ENCODE measurements at regions not wholly inside any gene's neighbourhood (a gene's known extent, or its start where the extent isn't known, plus 50 kb on each side); places are given as distances from the start of the nearest gene placed in this dataset.

- Histone ChIP-seq H3K36me3 (ENCODE audit: insufficient read depth, low read depth, low read length) (no peaks in the 10 kb centered on the region), H3K27ac (ENCODE audit: low read length) (no peak overlapping the region), H3K9me3 (ENCODE audit: insufficient read depth, low read depth, low read length) (no peaks in the 10 kb centered on the region), H3K27me3 (ENCODE audit: insufficient read depth, low read length) (no peaks in the 10 kb centered on the region), H3K4me1 (ENCODE audit: insufficient read depth, low read length) (no peaks in the 10 kb centered on the region), H3K4me3 (ENCODE audit: low read length) (no peak overlapping the region), H3K9ac (ENCODE audit: low read depth, low read length) (no peak overlapping the region)
These were observed 1531.6 kb downstream of the KCNT2 start for GRCh38 chr1:195076682-195077081.

GRCh38 chr1:195075973-195076372 is 1532.3 kb downstream of the KCNT2 start:
- Histone ChIP-seq H3K4me1 (ENCODE audit: insufficient read depth, low read length) (no peaks in the 10 kb centered on the region), H3K9ac (ENCODE audit: low read depth, low read length) (no peak overlapping the region), H3K36me3 (ENCODE audit: insufficient read depth, low read depth, low read length) (no peaks in the 10 kb centered on the region), H3K9me3 (ENCODE audit: insufficient read depth, low read depth, low read length) (no peaks in the 10 kb centered on the region), H3K27ac (ENCODE audit: low read length) (no peak overlapping the region), H3K4me3 (ENCODE audit: low read length) (no peak overlapping the region), H3K27me3 (ENCODE audit: insufficient read depth, low read length) (no peaks in the 10 kb centered on the region)

- no peaks in the 10 kb centered on the region for H3K36me3 ChIP-seq (ENCODE audit: insufficient read depth, low read depth, low read length)
- no peak overlapping the region for H3K27ac ChIP-seq (ENCODE audit: low read length)
- H3K9me3 ChIP-seq (ENCODE audit: insufficient read depth, low read depth, low read length), result no peaks in the 10 kb centered on the region
- no peak overlapping the region for H3K4me3 ChIP-seq (ENCODE audit: low read length)
- no peaks in the 10 kb centered on the region for H3K4me1 ChIP-seq (ENCODE audit: insufficient read depth, low read length)
- H3K27me3 ChIP-seq (ENCODE audit: insufficient read depth, low read length), result no peaks in the 10 kb centered on the region
- no peak overlapping the region for H3K9ac ChIP-seq (ENCODE audit: low read depth, low read length)
These were observed 1536.8 kb downstream of the KCNT2 start for GRCh38 chr1:195071461-195071860.

- Histone ChIP-seq H3K9ac (ENCODE audit: low read depth, low read length) (no peak overlapping the region), H3K27ac (ENCODE audit: low read length) (no peak overlapping the region), H3K4me1 (ENCODE audit: insufficient read depth, low read length) (no peaks in the 10 kb centered on the region), H3K4me3 (ENCODE audit: low read length) (no peak overlapping the region), H3K36me3 (ENCODE audit: insufficient read depth, low read depth, low read length) (no peaks in the 10 kb centered on the region), H3K9me3 (ENCODE audit: insufficient read depth, low read depth, low read length) (no peaks in the 10 kb centered on the region), H3K27me3 (ENCODE audit: insufficient read depth, low read length) (no peaks in the 10 kb centered on the region)
These were observed 1542.8 kb downstream of the KCNT2 start for GRCh38 chr1:195065437-195065836.

GRCh38 chr1:195064358-195064757 is 1543.9 kb downstream of the KCNT2 start:
- no peaks in the 10 kb centered on the region for H3K36me3 ChIP-seq (ENCODE audit: insufficient read depth, low read depth, low read length)
- no peak overlapping the region for H3K9ac ChIP-seq (ENCODE audit: low read depth, low read length)
- no peak overlapping the region for H3K27ac ChIP-seq (ENCODE audit: low read length)
- no peaks in the 10 kb centered on the region for H3K4me1 ChIP-seq (ENCODE audit: insufficient read depth, low read length)
- no peak overlapping the region for H3K4me3 ChIP-seq (ENCODE audit: low read length)
- H3K9me3 ChIP-seq (ENCODE audit: insufficient read depth, low read depth, low read length), result no peaks in the 10 kb centered on the region
- H3K27me3 ChIP-seq (ENCODE audit: insufficient read depth, low read length), result no peaks in the 10 kb centered on the region

- H3K9me3 ChIP-seq (ENCODE audit: insufficient read depth, low read depth, low read length), result no peaks in the 10 kb centered on the region
- no peak overlapping the region for H3K9ac ChIP-seq (ENCODE audit: low read depth, low read length)
- no peaks in the 10 kb centered on the region for H3K4me1 ChIP-seq (ENCODE audit: insufficient read depth, low read length)
- H3K27ac ChIP-seq (ENCODE audit: low read length), result no peak overlapping the region
- no peaks in the 10 kb centered on the region for H3K36me3 ChIP-seq (ENCODE audit: insufficient read depth, low read depth, low read length)
- H3K4me3 ChIP-seq (ENCODE audit: low read length), result no peak overlapping the region
- H3K27me3 ChIP-seq (ENCODE audit: insufficient read depth, low read length), result no peaks in the 10 kb centered on the region
These were observed 1554.0 kb downstream of the KCNT2 start for GRCh38 chr1:195054217-195054687.

GRCh38 chr1:195053478-195053877 is 1554.8 kb downstream of the KCNT2 start:
- H3K9ac ChIP-seq (ENCODE audit: low read depth, low read length), result no peak overlapping the region
- H3K9me3 ChIP-seq (ENCODE audit: insufficient read depth, low read depth, low read length), result no peaks in the 10 kb centered on the region
- no peak overlapping the region for H3K27ac ChIP-seq (ENCODE audit: low read length)
- no peaks in the 10 kb centered on the region for H3K27me3 ChIP-seq (ENCODE audit: insufficient read depth, low read length)
- H3K36me3 ChIP-seq (ENCODE audit: insufficient read depth, low read depth, low read length), result no peaks in the 10 kb centered on the region
- no peak overlapping the region for H3K4me3 ChIP-seq (ENCODE audit: low read length)
- H3K4me1 ChIP-seq (ENCODE audit: insufficient read depth, low read length), result no peaks in the 10 kb centered on the region

GRCh38 chr1:195047772-195048171 is 1560.5 kb downstream of the KCNT2 start:
- H3K9ac ChIP-seq (ENCODE audit: low read depth, low read length), result no peak overlapping the region
- no peaks in the 10 kb centered on the region for H3K9me3 ChIP-seq (ENCODE audit: insufficient read depth, low read depth, low read length)
- no peak overlapping the region for H3K4me3 ChIP-seq (ENCODE audit: low read length)
- no peaks in the 10 kb centered on the region for H3K36me3 ChIP-seq (ENCODE audit: insufficient read depth, low read depth, low read length)
- no peak overlapping the region for H3K27ac ChIP-seq (ENCODE audit: low read length)
- no peaks in the 10 kb centered on the region for H3K4me1 ChIP-seq (ENCODE audit: insufficient read depth, low read length)
- H3K27me3 ChIP-seq (ENCODE audit: insufficient read depth, low read length), result no peaks in the 10 kb centered on the region

GRCh38 chr1:195045072-195045471 is 1563.2 kb downstream of the KCNT2 start:
- H3K4me3 ChIP-seq (ENCODE audit: low read length), result no peak overlapping the region

GRCh38 chr1:195030793-195031192 is 1577.4 kb downstream of the KCNT2 start:
- no peaks in the 10 kb centered on the region for H3K36me3 ChIP-seq (ENCODE audit: insufficient read depth, low read depth, low read length)
- H3K4me1 ChIP-seq (ENCODE audit: insufficient read depth, low read length), result no peaks in the 10 kb centered on the region
- H3K4me3 ChIP-seq (ENCODE audit: low read length), result no peak overlapping the region
- H3K9me3 ChIP-seq (ENCODE audit: insufficient read depth, low read depth, low read length), result no peaks in the 10 kb centered on the region
- H3K27ac ChIP-seq (ENCODE audit: low read length), result no peak overlapping the region
- H3K9ac ChIP-seq (ENCODE audit: low read depth, low read length), result no peak overlapping the region
- no peaks in the 10 kb centered on the region for H3K27me3 ChIP-seq (ENCODE audit: insufficient read depth, low read length)

More at GRCh38 chr1:195045072-195045471, 1563.2 kb downstream of the KCNT2 start:
- H3K27me3 ChIP-seq (ENCODE audit: insufficient read depth, low read length), result no peaks in the 10 kb centered on the region
- H3K4me1 ChIP-seq (ENCODE audit: insufficient read depth, low read length), result no peaks in the 10 kb centered on the region
- H3K27ac ChIP-seq (ENCODE audit: low read length), result no peak overlapping the region
- H3K36me3 ChIP-seq (ENCODE audit: insufficient read depth, low read depth, low read length), result no peaks in the 10 kb centered on the region
- no peak overlapping the region for H3K9ac ChIP-seq (ENCODE audit: low read depth, low read length)
- no peaks in the 10 kb centered on the region for H3K9me3 ChIP-seq (ENCODE audit: insufficient read depth, low read depth, low read length)

GRCh38 chr1:195026792-195027191 is 1581.4 kb downstream of the KCNT2 start:
- Histone ChIP-seq H3K27me3 (ENCODE audit: insufficient read depth, low read length) (no peaks in the 10 kb centered on the region), H3K9me3 (ENCODE audit: insufficient read depth, low read depth, low read length) (no peaks in the 10 kb centered on the region), H3K9ac (ENCODE audit: low read depth, low read length) (no peak overlapping the region)

GRCh38 chr1:195019385-195019784 is 1588.9 kb downstream of the KCNT2 start:
- H3K9ac ChIP-seq (ENCODE audit: low read depth, low read length), result no peak overlapping the region
- no peaks in the 10 kb centered on the region for H3K9me3 ChIP-seq (ENCODE audit: insufficient read depth, low read depth, low read length)
- no peaks in the 10 kb centered on the region for H3K36me3 ChIP-seq (ENCODE audit: insufficient read depth, low read depth, low read length)
- H3K27me3 ChIP-seq (ENCODE audit: insufficient read depth, low read length), result no peaks in the 10 kb centered on the region
- H3K27ac ChIP-seq (ENCODE audit: low read length), result no peak overlapping the region
- no peak overlapping the region for H3K4me3 ChIP-seq (ENCODE audit: low read length)
- H3K4me1 ChIP-seq (ENCODE audit: insufficient read depth, low read length), result peaks cover 4% of the 10 kb centered on the region; the same call in 1 of the 2 replicates

More at GRCh38 chr1:195026792-195027191, 1581.4 kb downstream of the KCNT2 start:
- Histone ChIP-seq H3K27ac (ENCODE audit: low read length) (no peak overlapping the region), H3K4me1 (ENCODE audit: insufficient read depth, low read length) (no peaks in the 10 kb centered on the region), H3K36me3 (ENCODE audit: insufficient read depth, low read depth, low read length) (no peaks in the 10 kb centered on the region), H3K4me3 (ENCODE audit: low read length) (no peak overlapping the region)
